Endodermal cell (in vitro differentiated cells): ENCODE measurements at regions not wholly inside any gene's neighbourhood (a gene's known extent, or its start where the extent isn't known, plus 50 kb on each side); places are given as distances from the start of the nearest gene placed in this dataset.

Experiments
- DNase-seq: peaks from one replicate; pipeline ENCODE4 v3.0.0-alpha.2; 2017
- H3K27ac ChIP-seq: 2 replicates; pipeline ENCODE4 v1.5.1; 2013; ENCODE audit warnings: mild to moderate bottlenecking, low read depth, low read length, moderate library complexity
- H3K27me3 ChIP-seq: 2 replicates; pipeline ENCODE4 v1.6.1; 2013; ENCODE audit warnings: mild to moderate bottlenecking, low read length, moderate library complexity; ENCODE audit not compliant: insufficient read depth, control insufficient read depth, poor library complexity, severe bottlenecking
- H3K36me3 ChIP-seq: 2 replicates; pipeline ENCODE4 v1.7.0; 2013; ENCODE audit warnings: mild to moderate bottlenecking, low read length, moderate library complexity; ENCODE audit not compliant: control insufficient read depth, insufficient read depth
- H3K4me1 ChIP-seq: one replicate; pipeline ENCODE4 v1.7.0; 2013; ENCODE audit warnings: low read length; ENCODE audit not compliant: control insufficient read depth, insufficient read depth
- H3K4me3 ChIP-seq: 2 replicates; pipeline ENCODE4 v1.5.1; 2013; ENCODE audit warnings: mild to moderate bottlenecking, low read length, moderate library complexity
- H3K9ac ChIP-seq: 2 replicates; pipeline ENCODE4 v1.6.1; 2013; ENCODE audit warnings: mild to moderate bottlenecking, low read length, moderate library complexity; ENCODE audit not compliant: poor library complexity, severe bottlenecking; ENCODE audit errors: extremely low read depth
- H3K9me3 ChIP-seq: 2 replicates; pipeline ENCODE4 v1.6.1; 2013; ENCODE audit warnings: mild to moderate bottlenecking, low read length, moderate library complexity; ENCODE audit not compliant: control insufficient read depth
- H3K27ac Mint-ChIP-seq: 2 replicates; pipeline ENCODE4 v1.8.0; 2020; ENCODE audit warnings: mixed read lengths
- H3K27me3 Mint-ChIP-seq: 2 replicates; pipeline ENCODE4 v1.8.0; 2021; ENCODE audit warnings: mild to moderate bottlenecking, mixed read lengths; ENCODE audit not compliant: insufficient read depth
- H3K36me3 Mint-ChIP-seq: 2 replicates; pipeline ENCODE4 v1.8.0; 2020; ENCODE audit warnings: low read depth, mixed read lengths
- H3K4me1 Mint-ChIP-seq: 2 replicates; pipeline ENCODE4 v1.8.0; 2020; ENCODE audit warnings: mixed read lengths
- H3K4me3 Mint-ChIP-seq: 2 replicates; pipeline ENCODE4 v1.8.0; 2020; ENCODE audit warnings: mild to moderate bottlenecking, moderate library complexity, mixed read lengths
- H3K9me3 Mint-ChIP-seq: 2 replicates; pipeline ENCODE4 v1.8.0; 2020; ENCODE audit warnings: mild to moderate bottlenecking, mixed read lengths
- WGBS, 2 experiments: methylation state at CpG; one replicate each; pipeline versions ENCODE4 v1.1.5 to v1.1.7; 2013; ENCODE audit warnings: missing lambda C conversion rate in 2 of 2, mixed read lengths in 1 of 2; ENCODE audit not compliant: insufficient coverage in 1 of 2, insufficient read length in 1 of 2; 5-methylcytosine and 5-hydroxymethylcytosine counted together
- TF ChIP-seq, protein P1 (sequence below): fragments of 200-600 bp; sonication (generic); conservative IDR thresholded peaks from 2 replicates; pipeline ENCODE4 v1.5.0; 2021; ENCODE audit warnings: antibody characterized with exemption, mild to moderate bottlenecking

DNA sequence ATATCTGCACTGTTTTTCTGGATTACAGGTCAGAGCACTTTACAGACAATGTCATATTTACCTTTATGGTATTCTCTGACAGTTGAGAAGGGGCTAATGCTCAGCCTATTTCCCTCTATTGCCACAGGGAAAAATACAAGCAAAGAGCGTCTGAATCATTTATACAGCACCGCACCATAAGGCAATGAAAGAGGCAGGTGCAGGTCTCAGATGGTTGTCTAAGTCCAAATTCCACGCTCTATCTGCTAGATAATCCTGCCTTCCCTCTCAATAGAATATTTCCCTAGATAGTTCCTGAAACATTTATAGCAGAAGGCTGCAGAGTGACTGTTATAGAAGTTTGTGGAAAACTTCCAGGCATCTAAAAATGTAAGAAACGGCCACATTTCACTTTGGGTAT lies 446.1 kb upstream of the CDH6 start:
- no peak for DNase-seq
- H3K9ac ChIP-seq = no peak overlapping the region
- no peaks in the 10 kb centered on the region for H3K27me3 ChIP-seq
- Mint-ChIP-seq H3K9me3 (no peaks in the 10 kb centered on the region), H3K36me3 (no peaks in the 10 kb centered on the region), H3K4me3 (no peak overlapping the region), H3K27ac (no peak overlapping the region), H3K27me3 (no peaks in the 10 kb centered on the region), H3K4me1 (no peaks in the 10 kb centered on the region)
- H3K36me3 ChIP-seq = no peaks in the 10 kb centered on the region
- H3K4me1 ChIP-seq = no peaks in the 10 kb centered on the region
- H3K4me3 ChIP-seq = no peak overlapping the region
- 93 to 100% methylated on average over 2 to 4 of the region's 4 CpGs for WGBS, 2 experiments
- H3K9me3 ChIP-seq = no peaks in the 10 kb centered on the region
- no peak overlapping the region for H3K27ac ChIP-seq
- TF ChIP-seq, protein P1, sequence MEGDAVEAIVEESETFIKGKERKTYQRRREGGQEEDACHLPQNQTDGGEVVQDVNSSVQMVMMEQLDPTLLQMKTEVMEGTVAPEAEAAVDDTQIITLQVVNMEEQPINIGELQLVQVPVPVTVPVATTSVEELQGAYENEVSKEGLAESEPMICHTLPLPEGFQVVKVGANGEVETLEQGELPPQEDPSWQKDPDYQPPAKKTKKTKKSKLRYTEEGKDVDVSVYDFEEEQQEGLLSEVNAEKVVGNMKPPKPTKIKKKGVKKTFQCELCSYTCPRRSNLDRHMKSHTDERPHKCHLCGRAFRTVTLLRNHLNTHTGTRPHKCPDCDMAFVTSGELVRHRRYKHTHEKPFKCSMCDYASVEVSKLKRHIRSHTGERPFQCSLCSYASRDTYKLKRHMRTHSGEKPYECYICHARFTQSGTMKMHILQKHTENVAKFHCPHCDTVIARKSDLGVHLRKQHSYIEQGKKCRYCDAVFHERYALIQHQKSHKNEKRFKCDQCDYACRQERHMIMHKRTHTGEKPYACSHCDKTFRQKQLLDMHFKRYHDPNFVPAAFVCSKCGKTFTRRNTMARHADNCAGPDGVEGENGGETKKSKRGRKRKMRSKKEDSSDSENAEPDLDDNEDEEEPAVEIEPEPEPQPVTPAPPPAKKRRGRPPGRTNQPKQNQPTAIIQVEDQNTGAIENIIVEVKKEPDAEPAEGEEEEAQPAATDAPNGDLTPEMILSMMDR = no peak

DNA sequence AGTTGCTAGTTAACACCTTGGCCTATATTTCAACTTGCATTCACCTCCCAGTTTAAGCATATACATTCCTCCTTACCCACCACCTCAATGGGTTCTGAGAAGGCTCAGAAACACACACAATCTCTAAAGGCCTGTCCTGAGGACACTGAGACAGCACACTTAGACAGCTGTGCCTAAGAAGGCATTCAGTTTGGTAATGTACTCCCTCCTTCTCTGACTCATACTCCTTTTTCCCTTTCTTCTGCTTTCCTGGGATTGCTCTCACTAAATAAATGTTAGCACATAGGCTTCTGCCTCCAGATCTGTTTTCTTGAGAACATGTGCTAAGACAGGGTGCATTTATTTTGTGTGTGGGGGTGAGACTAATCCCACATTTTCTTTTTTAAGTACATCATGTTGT lies 456.8 kb upstream of the CDH6 start:
- no peaks in the 10 kb centered on the region for H3K4me1 Mint-ChIP-seq
- H3K36me3 ChIP-seq = no peaks in the 10 kb centered on the region
- TF ChIP-seq, protein P1 = no peak
- no peaks in the 10 kb centered on the region for H3K9me3 ChIP-seq
- no peaks in the 10 kb centered on the region for H3K4me1 ChIP-seq
- no peak for DNase-seq
- no peak overlapping the region for H3K27ac ChIP-seq
- H3K4me3 ChIP-seq = no peak overlapping the region
- H3K27ac Mint-ChIP-seq = no peak overlapping the region
- H3K9ac ChIP-seq = no peak overlapping the region
- no peaks in the 10 kb centered on the region for H3K27me3 ChIP-seq
- H3K4me3 Mint-ChIP-seq = no peak overlapping the region
- H3K9me3 Mint-ChIP-seq = no peaks in the 10 kb centered on the region
- no peaks in the 10 kb centered on the region for H3K36me3 Mint-ChIP-seq
- no peaks in the 10 kb centered on the region for H3K27me3 Mint-ChIP-seq

DNA sequence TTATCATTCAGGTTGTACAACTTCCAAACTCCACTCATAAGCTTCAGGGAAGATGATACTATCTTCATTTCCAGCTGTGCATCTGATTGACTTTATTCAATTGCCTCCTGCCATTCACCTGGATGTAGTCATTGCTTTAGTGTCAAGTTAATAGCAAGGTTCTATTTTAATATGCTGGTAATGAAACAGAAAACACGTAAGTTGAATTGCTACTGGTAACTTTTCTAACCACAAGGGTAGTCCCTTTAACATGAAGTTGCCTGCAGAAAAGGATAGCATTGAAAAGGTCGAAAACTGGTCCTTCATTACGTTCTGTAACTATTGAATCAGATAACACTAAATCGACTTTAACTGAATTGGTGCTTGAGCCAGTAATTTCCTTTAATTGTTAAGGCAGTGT lies 459.4 kb upstream of the CDH6 start:
- H3K4me1 ChIP-seq = no peaks in the 10 kb centered on the region
- H3K4me3 ChIP-seq = no peak overlapping the region
- H3K36me3 ChIP-seq = no peaks in the 10 kb centered on the region
- DNase-seq = no peak
- H3K27me3 ChIP-seq = no peaks in the 10 kb centered on the region
- Mint-ChIP-seq H3K4me1 (no peaks in the 10 kb centered on the region), H3K27ac (no peak overlapping the region), H3K9me3 (no peaks in the 10 kb centered on the region), H3K4me3 (no peak overlapping the region), H3K36me3 (no peaks in the 10 kb centered on the region), H3K27me3 (no peaks in the 10 kb centered on the region)
- H3K27ac ChIP-seq = no peak overlapping the region
- TF ChIP-seq, protein P1 = no peak
- 95 to 96% methylated on average over 4 of the region's 4 CpGs for WGBS, 2 experiments
- no peak overlapping the region for H3K9ac ChIP-seq
- no peaks in the 10 kb centered on the region for H3K9me3 ChIP-seq
